Endothelial cell (in vitro differentiated cells): ENCODE measurements at regions not wholly inside any gene's neighbourhood (a gene's known extent, or its start where the extent isn't known, plus 50 kb on each side); places are given as distances from the start of the nearest gene placed in this dataset.
"Not testable (repeated sequence)": the region's sequence is repeated elsewhere in the genome, so short reads cannot be mapped to it uniquely, and the experiment has no call there.

Source experiments
- DNase-seq: peaks from one replicate; pipeline ENCODE4 v3.0.0; 2021; ENCODE audit warnings: low spot score
- H3K27ac Mint-ChIP-seq: one replicate; pipeline ENCODE4 v1.8.0; 2021; ENCODE audit warnings: mixed read lengths, inconsistent platforms; ENCODE audit not compliant: unreplicated experiment
- H3K27me3 Mint-ChIP-seq: one replicate; pipeline ENCODE4 v1.8.0; 2021; ENCODE audit warnings: mild to moderate bottlenecking, moderate library complexity, mixed read lengths, inconsistent platforms; ENCODE audit not compliant: unreplicated experiment
- H3K36me3 Mint-ChIP-seq: one replicate; pipeline ENCODE4 v1.8.0; 2021; ENCODE audit warnings: mild to moderate bottlenecking, low read depth, mixed read lengths, inconsistent platforms; ENCODE audit not compliant: unreplicated experiment
- H3K4me1 Mint-ChIP-seq: one replicate; pipeline ENCODE4 v1.8.0; 2021; ENCODE audit warnings: mild to moderate bottlenecking, mixed read lengths, inconsistent platforms; ENCODE audit not compliant: unreplicated experiment
- H3K4me3 Mint-ChIP-seq: one replicate; pipeline ENCODE4 v1.8.0; 2021; ENCODE audit warnings: mild to moderate bottlenecking, mixed read lengths, inconsistent platforms; ENCODE audit not compliant: unreplicated experiment
- H3K9me3 Mint-ChIP-seq: one replicate; pipeline ENCODE4 v1.8.0; 2021; ENCODE audit warnings: mixed read lengths, inconsistent platforms; ENCODE audit not compliant: unreplicated experiment
- TF ChIP-seq, protein P1 (sequence below): fragments of 200-600 bp; sonication (generic); IDR thresholded peaks from one replicate; pipeline ENCODE4 v1.5.0; 2021; ENCODE audit warnings: antibody characterized with exemption; ENCODE audit not compliant: unreplicated experiment

DNA sequence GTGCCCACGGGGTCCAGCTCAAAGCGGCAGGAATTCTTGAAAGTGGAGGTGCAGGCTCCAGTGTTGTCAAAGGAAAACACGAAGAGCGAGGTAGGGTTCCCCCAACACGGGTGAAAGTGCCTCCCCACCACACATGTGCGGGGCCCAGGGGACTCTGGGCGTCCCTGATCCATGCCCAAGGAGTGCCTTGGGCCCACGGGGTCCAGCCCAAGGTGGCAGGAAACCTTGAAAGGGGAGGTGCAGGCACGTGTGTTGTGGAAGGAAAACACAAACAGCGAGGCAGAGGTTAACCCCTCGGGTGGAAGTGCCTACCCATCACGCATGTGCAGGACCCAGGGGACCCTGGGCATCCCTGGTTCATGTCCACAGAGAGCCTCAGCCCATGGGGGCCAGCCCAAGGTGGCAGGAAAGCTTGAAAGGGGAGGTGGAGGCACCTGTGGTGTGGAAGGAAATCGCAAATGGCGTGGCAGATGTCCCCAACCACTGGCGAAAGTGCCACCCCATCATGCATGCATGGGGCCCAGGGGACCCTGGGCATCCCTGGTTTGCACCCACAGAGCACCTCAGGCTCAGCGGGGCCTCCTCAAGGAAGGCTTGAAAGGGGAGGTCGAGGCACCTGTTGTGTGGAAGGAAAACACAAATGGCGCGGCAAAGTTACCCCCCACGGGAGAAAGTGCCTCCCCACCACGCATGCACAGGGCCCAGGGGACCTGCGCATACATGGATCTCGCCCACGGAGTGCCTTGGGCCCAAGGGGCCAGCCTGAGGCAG lies 584.6 kb downstream of the ALG10 start:
- peaks cover 3% of the 10 kb centered on the region for H3K36me3 Mint-ChIP-seq
- H3K4me3 Mint-ChIP-seq: no peak overlapping the region
- no peak for DNase-seq
- H3K9me3 Mint-ChIP-seq: peaks cover 32% of the 10 kb centered on the region
- no peak overlapping the region for H3K27ac Mint-ChIP-seq
- H3K27me3 Mint-ChIP-seq: no peaks in the 10 kb centered on the region
- TF ChIP-seq, protein P1, sequence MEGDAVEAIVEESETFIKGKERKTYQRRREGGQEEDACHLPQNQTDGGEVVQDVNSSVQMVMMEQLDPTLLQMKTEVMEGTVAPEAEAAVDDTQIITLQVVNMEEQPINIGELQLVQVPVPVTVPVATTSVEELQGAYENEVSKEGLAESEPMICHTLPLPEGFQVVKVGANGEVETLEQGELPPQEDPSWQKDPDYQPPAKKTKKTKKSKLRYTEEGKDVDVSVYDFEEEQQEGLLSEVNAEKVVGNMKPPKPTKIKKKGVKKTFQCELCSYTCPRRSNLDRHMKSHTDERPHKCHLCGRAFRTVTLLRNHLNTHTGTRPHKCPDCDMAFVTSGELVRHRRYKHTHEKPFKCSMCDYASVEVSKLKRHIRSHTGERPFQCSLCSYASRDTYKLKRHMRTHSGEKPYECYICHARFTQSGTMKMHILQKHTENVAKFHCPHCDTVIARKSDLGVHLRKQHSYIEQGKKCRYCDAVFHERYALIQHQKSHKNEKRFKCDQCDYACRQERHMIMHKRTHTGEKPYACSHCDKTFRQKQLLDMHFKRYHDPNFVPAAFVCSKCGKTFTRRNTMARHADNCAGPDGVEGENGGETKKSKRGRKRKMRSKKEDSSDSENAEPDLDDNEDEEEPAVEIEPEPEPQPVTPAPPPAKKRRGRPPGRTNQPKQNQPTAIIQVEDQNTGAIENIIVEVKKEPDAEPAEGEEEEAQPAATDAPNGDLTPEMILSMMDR: no peak
- H3K4me1 Mint-ChIP-seq: no peaks in the 10 kb centered on the region

DNA sequence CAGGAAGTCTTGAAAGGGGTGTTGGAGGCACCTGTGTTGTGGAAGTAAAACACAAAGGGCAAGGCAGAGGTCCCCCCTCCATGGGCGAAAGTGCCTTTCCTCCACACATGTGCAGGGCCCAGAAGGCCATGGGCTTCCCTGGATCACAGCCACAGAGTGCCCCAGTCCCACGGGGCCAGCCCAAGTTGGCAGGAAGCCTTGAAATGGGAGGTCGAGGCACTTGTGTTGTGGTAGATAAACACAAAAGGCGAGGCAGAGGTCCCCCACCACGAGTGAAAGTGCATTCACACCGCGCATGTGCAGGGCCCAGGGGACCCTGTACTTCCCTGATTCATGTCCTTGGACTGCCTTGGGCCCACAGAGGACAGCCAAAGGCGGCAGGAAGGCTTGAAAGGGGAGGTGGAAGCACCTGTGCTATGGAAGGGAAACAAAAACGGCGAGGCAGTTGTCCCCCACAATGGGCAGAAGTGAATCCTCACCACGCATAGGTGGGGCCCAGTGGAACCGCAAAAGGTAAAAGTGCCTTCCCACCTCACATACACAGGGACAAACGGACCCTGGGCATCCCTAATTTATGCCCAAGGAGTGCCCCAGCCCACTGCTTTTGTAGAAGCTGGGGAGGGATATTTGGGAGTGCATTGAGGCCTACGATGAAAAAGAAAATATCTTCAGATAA lies 585.4 kb downstream of the ALG10 start:
- Mint-ChIP-seq H3K4me1 (no peaks in the 10 kb centered on the region), H3K27ac (no peak overlapping the region), H3K36me3 (peaks cover 3% of the 10 kb centered on the region), H3K9me3 (peaks cover 36% of the 10 kb centered on the region), H3K27me3 (no peaks in the 10 kb centered on the region), H3K4me3 (no peak overlapping the region)
- TF ChIP-seq, protein P1: no peak
- DNase-seq: no peak

DNA sequence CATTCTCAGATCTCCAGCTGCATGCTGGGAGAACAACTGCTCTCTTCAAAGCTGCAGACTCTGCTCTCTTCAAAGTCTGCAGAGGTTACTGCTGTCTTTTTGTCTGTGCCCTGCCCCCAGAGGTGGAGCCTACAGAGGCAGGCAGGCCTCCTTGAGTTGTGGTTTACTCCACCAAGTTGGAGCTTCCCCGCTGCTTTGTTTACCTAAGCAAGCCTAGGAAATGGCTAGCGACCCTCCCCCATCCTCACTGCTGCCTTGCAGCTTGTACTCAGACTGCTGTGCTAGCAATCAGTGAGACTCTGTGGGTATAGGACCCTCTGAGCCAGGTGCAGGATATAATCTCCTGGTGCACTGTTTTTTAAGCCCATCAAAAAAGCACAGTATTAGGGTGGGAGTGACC lies 591.7 kb downstream of the ALG10 start:
- not testable (repeated sequence) for H3K27ac Mint-ChIP-seq, H3K27me3 Mint-ChIP-seq, H3K4me1 Mint-ChIP-seq, H3K4me3 Mint-ChIP-seq, H3K36me3 Mint-ChIP-seq, DNase-seq
- H3K9me3 Mint-ChIP-seq: peaks cover 35% of the 10 kb centered on the region

DNA sequence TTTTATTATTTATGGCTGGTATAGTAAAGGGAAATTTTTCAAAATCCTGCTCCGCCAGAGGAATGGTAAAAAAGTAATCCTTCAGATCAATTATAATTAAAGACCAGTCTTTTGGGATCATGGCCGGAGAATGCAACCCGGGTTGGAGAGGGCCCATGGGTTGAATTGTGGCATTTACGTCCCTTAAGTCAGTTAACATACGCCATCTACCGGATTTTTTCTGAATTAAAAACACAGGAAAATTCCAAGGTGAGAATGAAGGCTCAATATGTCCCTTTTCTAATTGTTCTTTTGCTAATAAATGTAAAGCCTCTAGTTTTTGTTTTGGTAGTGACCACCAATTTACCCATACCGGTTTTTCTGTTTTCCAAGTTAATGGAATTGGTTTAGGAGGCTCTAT lies 602.8 kb downstream of the ALG10 start:
- Mint-ChIP-seq H3K36me3 (peaks cover 10% of the 10 kb centered on the region), H3K27me3 (peaks cover 2% of the 10 kb centered on the region), H3K4me3 (no peak overlapping the region), H3K9me3 (peaks cover 36% of the 10 kb centered on the region), H3K27ac (no peak overlapping the region), H3K4me1 (no peaks in the 10 kb centered on the region)
- DNase-seq: no peak
- TF ChIP-seq, protein P1: peak; percentile 17

DNA sequence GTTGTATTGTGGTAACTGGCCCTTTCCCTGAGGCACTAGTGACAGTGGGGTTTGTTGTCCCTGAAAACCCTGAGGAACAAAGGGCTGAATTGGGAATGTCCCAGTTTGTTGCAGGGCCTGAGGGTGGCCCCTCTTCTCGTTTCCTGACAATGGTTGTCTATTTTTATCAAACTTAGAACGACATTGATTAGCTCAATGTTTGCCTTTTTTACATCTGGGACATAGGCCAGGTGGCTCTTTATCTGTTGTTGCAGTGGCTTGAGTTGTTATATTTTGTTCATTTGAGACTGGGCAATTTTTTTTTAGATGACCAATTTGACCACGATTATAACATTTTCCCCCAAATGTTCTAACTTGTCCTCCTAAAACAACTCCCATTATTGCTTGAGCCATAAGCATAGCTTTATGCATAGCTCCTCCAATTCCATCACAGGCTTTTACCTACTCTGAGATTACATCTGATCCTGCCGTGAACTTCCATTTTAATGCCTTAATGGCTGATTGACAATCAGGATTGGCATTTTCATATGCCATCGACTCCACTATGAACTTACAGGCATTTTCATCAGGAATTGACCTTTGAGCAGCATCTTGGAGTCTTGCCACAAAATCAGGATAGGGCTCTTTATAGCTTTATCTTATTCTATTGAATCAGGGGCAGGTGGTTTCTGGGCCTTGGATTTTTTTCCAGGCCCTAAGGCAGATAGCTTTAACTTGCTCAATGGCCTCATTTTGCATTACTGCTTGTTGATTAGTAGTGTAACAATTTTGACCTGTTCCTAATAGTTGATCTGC lies 604.3 kb downstream of the ALG10 start:
- no peak overlapping the region for H3K27ac Mint-ChIP-seq
- H3K4me3 Mint-ChIP-seq: no peak overlapping the region
- H3K9me3 Mint-ChIP-seq: peaks cover 34% of the 10 kb centered on the region

More for the DNA sequence above, 604.3 kb downstream of the ALG10 start:
- peaks cover 10% of the 10 kb centered on the region for H3K36me3 Mint-ChIP-seq
- peaks cover 2% of the 10 kb centered on the region for H3K27me3 Mint-ChIP-seq
- no peaks in the 10 kb centered on the region for H3K4me1 Mint-ChIP-seq
- no peak for DNase-seq
- TF ChIP-seq, protein P1: no peak
